ENCODE measurements at regions not wholly inside any gene's neighbourhood (a gene's known extent, or its start where the extent isn't known, plus 50 kb on each side); places are given as distances from the start of the nearest gene placed in this dataset.

GRCh38 chr1:216794586-216794985, 71.4 kb upstream of the ESRRG start:
- TF ChIP-seq, protein P1, sequence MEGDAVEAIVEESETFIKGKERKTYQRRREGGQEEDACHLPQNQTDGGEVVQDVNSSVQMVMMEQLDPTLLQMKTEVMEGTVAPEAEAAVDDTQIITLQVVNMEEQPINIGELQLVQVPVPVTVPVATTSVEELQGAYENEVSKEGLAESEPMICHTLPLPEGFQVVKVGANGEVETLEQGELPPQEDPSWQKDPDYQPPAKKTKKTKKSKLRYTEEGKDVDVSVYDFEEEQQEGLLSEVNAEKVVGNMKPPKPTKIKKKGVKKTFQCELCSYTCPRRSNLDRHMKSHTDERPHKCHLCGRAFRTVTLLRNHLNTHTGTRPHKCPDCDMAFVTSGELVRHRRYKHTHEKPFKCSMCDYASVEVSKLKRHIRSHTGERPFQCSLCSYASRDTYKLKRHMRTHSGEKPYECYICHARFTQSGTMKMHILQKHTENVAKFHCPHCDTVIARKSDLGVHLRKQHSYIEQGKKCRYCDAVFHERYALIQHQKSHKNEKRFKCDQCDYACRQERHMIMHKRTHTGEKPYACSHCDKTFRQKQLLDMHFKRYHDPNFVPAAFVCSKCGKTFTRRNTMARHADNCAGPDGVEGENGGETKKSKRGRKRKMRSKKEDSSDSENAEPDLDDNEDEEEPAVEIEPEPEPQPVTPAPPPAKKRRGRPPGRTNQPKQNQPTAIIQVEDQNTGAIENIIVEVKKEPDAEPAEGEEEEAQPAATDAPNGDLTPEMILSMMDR (IDR thresholded peaks at IDR 0.05; ENCODE audit: low read depth, low read length) = no peak
- TF ChIP-seq EZH2phosphoT487 (IDR thresholded peaks at IDR 0.05; ENCODE audit: low read depth) = no peak

Data from OCI-LY3 (cell line).